OCI-LY7 (cell line): ENCODE measurements at regions not wholly inside any gene's neighbourhood (a gene's known extent, or its start where the extent isn't known, plus 50 kb on each side); places are given as distances from the start of the nearest gene placed in this dataset.

Experiments used
- BruUV-seq: library from RNA; stranded (reverse); fragments of 400-500 nt; replicated peaks from 2 replicates; lab custom pipeline; 2021; lab: Mats Ljungman, UMichigan
- CTCF ChIA-PET: fragments of 300-600 bp; sonication (Branson Sonifier 250); formaldehyde crosslinking; loops from one replicate; lab custom pipeline; 2022; ENCODE audit warnings: antibody characterized with exemption; ENCODE audit not compliant: unreplicated experiment; lab: Charles Lee
- POLR2A ChIA-PET: fragments of 300-600 bp; sonication (Branson Sonifier 250); formaldehyde crosslinking; loops from one replicate; lab custom pipeline; 2022; ENCODE audit warnings: antibody characterized with exemption; lab: Charles Lee
- DNase-seq: peaks from one replicate; pipeline ENCODE4 v3.0.0-alpha.2; 2015; ENCODE audit warnings: low spot score
- H2AFZ ChIP-seq: fragments of 200-600 bp; sonication (generic), shearing (Covaris generic); 2 replicates; pipeline ENCODE4 v1.6.1; 2014; ENCODE audit warnings: mild to moderate bottlenecking, antibody characterized with exemption, low read length, moderate library complexity
- H3K27ac ChIP-seq: fragments of 200-600 bp; sonication (generic); 2 replicates; pipeline ENCODE4 v1.5.1; 2014; ENCODE audit warnings: mixed run types, low read depth, mild to moderate bottlenecking, moderate library complexity, low read length, inconsistent platforms; ENCODE audit not compliant: poor library complexity, severe bottlenecking
- H3K36me3 ChIP-seq: fragments of 200-600 bp; sonication (generic); 2 replicates; pipeline ENCODE4 v1.6.1; 2014; ENCODE audit warnings: mild to moderate bottlenecking, antibody characterized with exemption, low read length, moderate library complexity, mixed read lengths; ENCODE audit not compliant: insufficient read depth
- H3K4me1 ChIP-seq: fragments of 200-600 bp; sonication (generic); 2 replicates; pipeline ENCODE4 v1.5.1; 2014; ENCODE audit warnings: mild to moderate bottlenecking, low read length; ENCODE audit not compliant: insufficient read depth, poor library complexity, severe bottlenecking
- H3K4me2 ChIP-seq: fragments of 200-600 bp; sonication (generic); 2 replicates; pipeline ENCODE4 v1.6.1; 2014; ENCODE audit warnings: mild to moderate bottlenecking, low read length
- H3K4me3 ChIP-seq: fragments of 200-600 bp; sonication (generic); 2 replicates; pipeline ENCODE4 v1.5.1; 2014; ENCODE audit warnings: mild to moderate bottlenecking, low read depth, low read length; ENCODE audit not compliant: poor library complexity, severe bottlenecking
- H3K79me2 ChIP-seq: fragments of 200-600 bp; sonication (generic); 2 replicates; pipeline ENCODE4 v1.6.1; 2016; ENCODE audit warnings: low read depth, mild to moderate bottlenecking, low read length, moderate library complexity, mixed read lengths; ENCODE audit not compliant: insufficient read depth
- H3K9me2 ChIP-seq: fragments of 200-600 bp; sonication (generic); 2 replicates; pipeline ENCODE4 v1.6.1; 2016; ENCODE audit warnings: mild to moderate bottlenecking, low read length, mixed read lengths; ENCODE audit not compliant: insufficient read depth
- H3K9me3 ChIP-seq: fragments of 200-600 bp; sonication (generic); 2 replicates; pipeline ENCODE4 v1.6.1; 2014; ENCODE audit warnings: mild to moderate bottlenecking, mixed run types, low read length, mixed read lengths
- H4K20me1 ChIP-seq: fragments of 200-600 bp; sonication (generic); 2 replicates; pipeline ENCODE4 v1.6.1; 2014; ENCODE audit warnings: mild to moderate bottlenecking, antibody characterized with exemption, low read length, moderate library complexity, mixed read lengths; ENCODE audit not compliant: insufficient read depth
- EZH2phosphoT487 ChIP-seq: fragments of 200-600 bp; sonication (generic); IDR thresholded peaks from 2 replicates; pipeline ENCODE4 v1.6.1; 2018; ENCODE audit warnings: low read depth, borderline replicate concordance, mild to moderate bottlenecking, mixed run types, antibody characterized with exemption, low read length, moderate library complexity, mixed read lengths
- intact Hi-C: fragments of 100-400 bp; cut with micrococcal nuclease; formaldehyde crosslinking; loops from one replicate; pipeline ENCODE4 v1.10.0; 2022; ENCODE audit not compliant: unreplicated experiment
- TF ChIP-seq, protein P1 (sequence below): fragments of 200-600 bp; sonication (generic); conservative IDR thresholded peaks from 2 replicates; pipeline ENCODE4 v1.5.1; 2014; ENCODE audit warnings: mild to moderate bottlenecking, antibody characterized with exemption, low read length, moderate library complexity, mixed read lengths

DNA sequence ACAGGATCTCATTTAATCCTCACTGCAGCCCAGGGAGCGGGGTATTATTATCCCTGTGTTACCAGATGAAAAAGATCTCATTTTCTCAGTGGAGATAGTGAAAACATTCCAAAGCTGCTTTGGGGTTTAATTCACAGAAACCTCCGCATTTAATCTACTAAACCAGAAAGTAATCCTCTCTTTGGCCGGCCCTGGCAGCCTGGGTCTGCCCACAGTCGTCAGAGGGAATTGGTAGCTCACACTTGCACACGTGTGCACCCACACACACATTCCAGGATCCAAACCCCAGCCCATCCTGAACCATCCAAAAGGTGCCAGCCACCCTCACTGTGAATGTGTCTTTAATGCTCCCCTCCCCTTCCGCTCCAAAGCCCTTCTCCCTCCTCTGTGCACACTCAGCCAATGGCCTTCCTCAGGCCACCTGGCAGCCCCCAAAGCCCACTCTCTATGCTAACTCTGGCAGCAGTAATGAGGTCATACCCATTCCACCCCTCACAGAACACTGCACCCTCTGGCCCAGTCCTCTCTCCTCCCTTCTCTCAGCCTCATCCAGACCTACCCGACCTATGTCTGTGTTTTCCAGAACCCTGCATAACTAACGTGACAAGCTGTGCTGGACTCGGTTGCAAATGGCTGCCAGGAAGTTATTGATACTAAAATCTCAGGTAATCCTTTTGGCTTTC lies 466.2 kb downstream of the SOX6 start:
- Histone ChIP-seq H3K27ac (no peak overlapping the region), H2AFZ (no peak overlapping the region), H3K36me3 (no peaks in the 10 kb centered on the region), H4K20me1 (no peaks in the 10 kb centered on the region), H3K9me3 (no peaks in the 10 kb centered on the region), H3K4me3 (no peak overlapping the region), H3K79me2 (no peaks in the 10 kb centered on the region), H3K4me2 (no peak overlapping the region), H3K9me2 (no peaks in the 10 kb centered on the region), H3K4me1 (no peaks in the 10 kb centered on the region)
- POLR2A ChIA-PET, result interaction anchor here (0.5 kb wide), 1 partner anchor 38 kb away, joined by 4 read pairs; no protein-coding TSS in a partner anchor
- intact Hi-C loops, result no loop called here
- CTCF ChIA-PET, result no interaction called here
- BruUV-seq, result no TSS peak
- TF ChIP-seq EZH2phosphoT487, result no peak
- no peak for DNase-seq

- DNase-seq, result no peak
- Histone ChIP-seq H3K4me3 (no peak overlapping the region), H2AFZ (no peak overlapping the region), H3K4me2 (no peak overlapping the region), H4K20me1 (no peaks in the 10 kb centered on the region), H3K4me1 (no peaks in the 10 kb centered on the region), H3K27ac (no peak overlapping the region), H3K36me3 (no peaks in the 10 kb centered on the region), H3K9me3 (no peaks in the 10 kb centered on the region), H3K79me2 (no peaks in the 10 kb centered on the region), H3K9me2 (no peaks in the 10 kb centered on the region)
- POLR2A ChIA-PET, result no interaction called here
- BruUV-seq, result no TSS peak
- CTCF ChIA-PET, result no interaction called here
- TF ChIP-seq, protein P1, sequence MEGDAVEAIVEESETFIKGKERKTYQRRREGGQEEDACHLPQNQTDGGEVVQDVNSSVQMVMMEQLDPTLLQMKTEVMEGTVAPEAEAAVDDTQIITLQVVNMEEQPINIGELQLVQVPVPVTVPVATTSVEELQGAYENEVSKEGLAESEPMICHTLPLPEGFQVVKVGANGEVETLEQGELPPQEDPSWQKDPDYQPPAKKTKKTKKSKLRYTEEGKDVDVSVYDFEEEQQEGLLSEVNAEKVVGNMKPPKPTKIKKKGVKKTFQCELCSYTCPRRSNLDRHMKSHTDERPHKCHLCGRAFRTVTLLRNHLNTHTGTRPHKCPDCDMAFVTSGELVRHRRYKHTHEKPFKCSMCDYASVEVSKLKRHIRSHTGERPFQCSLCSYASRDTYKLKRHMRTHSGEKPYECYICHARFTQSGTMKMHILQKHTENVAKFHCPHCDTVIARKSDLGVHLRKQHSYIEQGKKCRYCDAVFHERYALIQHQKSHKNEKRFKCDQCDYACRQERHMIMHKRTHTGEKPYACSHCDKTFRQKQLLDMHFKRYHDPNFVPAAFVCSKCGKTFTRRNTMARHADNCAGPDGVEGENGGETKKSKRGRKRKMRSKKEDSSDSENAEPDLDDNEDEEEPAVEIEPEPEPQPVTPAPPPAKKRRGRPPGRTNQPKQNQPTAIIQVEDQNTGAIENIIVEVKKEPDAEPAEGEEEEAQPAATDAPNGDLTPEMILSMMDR, result no peak
- TF ChIP-seq EZH2phosphoT487, result no peak
- intact Hi-C loops, result no loop called here
These were observed 463.3 kb downstream of the SOX6 start for GRCh38 chr11:15893080-15893492.

- intact Hi-C loops, result no loop called here
- H2AFZ ChIP-seq, result no peak overlapping the region
- ChIA-PET CTCF (no interaction called here), POLR2A (no interaction called here)
- no peak overlapping the region for H3K4me2 ChIP-seq
- no peaks in the 10 kb centered on the region for H3K36me3 ChIP-seq
- BruUV-seq, result no TSS peak
- H3K4me1 ChIP-seq, result no peaks in the 10 kb centered on the region
- no peak for DNase-seq
- H3K27ac ChIP-seq, result no peak overlapping the region
- H4K20me1 ChIP-seq, result no peaks in the 10 kb centered on the region
- no peaks in the 10 kb centered on the region for H3K9me2 ChIP-seq
- H3K4me3 ChIP-seq, result no peak overlapping the region
- H3K9me3 ChIP-seq, result no peaks in the 10 kb centered on the region
- H3K79me2 ChIP-seq, result no peaks in the 10 kb centered on the region
- TF ChIP-seq, protein P1, result no peak
- no peak for TF ChIP-seq EZH2phosphoT487
These were observed 460.3 kb downstream of the SOX6 start for GRCh38 chr11:15896026-15896425.
